HepG2 (cell line): ENCODE measurements at regions not wholly inside any gene's neighbourhood (a gene's known extent, or its start where the extent isn't known, plus 50 kb on each side); places are given as distances from the start of the nearest gene placed in this dataset.

ENCODE experiments used
- BCL6 ChIP-seq: IDR thresholded peaks from 2 replicates; pipeline ENCODE4 v1.6.1; 2016; ENCODE audit warnings: missing genetic modification reagents, missing compliant biosample characterization
- HDAC6 ChIP-seq: fragments of 200-600 bp; sonication (generic); IDR thresholded peaks from 2 replicates; pipeline ENCODE4 v1.7.0; 2017; ENCODE audit warnings: mild to moderate bottlenecking, antibody characterized with exemption, low read length, low read depth
- KDM4B ChIP-seq: sonication (generic); formaldehyde crosslinking; IDR thresholded peaks from 2 replicates; pipeline ENCODE4 v1.4.0; 2020; ENCODE audit warnings: missing genetic modification reagents
- KLF9 ChIP-seq: IDR thresholded peaks from 2 replicates; pipeline ENCODE4 v1.6.1; 2016; ENCODE audit warnings: low read depth
- MIXL1 ChIP-seq: IDR thresholded peaks from 2 replicates; pipeline ENCODE4 v1.6.1; 2016
- PHF5A ChIP-seq: IDR thresholded peaks from one replicate; pipeline ENCODE4 v1.6.1; 2018; ENCODE audit warnings: low read depth, missing genetic modification reagents; ENCODE audit not compliant: unreplicated experiment
- SMAD1 ChIP-seq: sonication (generic); formaldehyde crosslinking; IDR thresholded peaks from 2 replicates; pipeline ENCODE4 v1.4.0; 2020; ENCODE audit warnings: missing genetic modification reagents, low read depth, mild to moderate bottlenecking, borderline replicate concordance
- SMYD3 ChIP-seq: sonication (generic); formaldehyde crosslinking; IDR thresholded peaks from 2 replicates; pipeline ENCODE4 v1.8.1; 2023; ENCODE audit warnings: mild to moderate bottlenecking, missing genetic modification reagents
- SOX6 ChIP-seq, 2 experiments: fragments of 450-650 bp in 1 of 2; sonication (generic) in 1 of 2; formaldehyde crosslinking in 1 of 2; IDR thresholded peaks; 2 replicates each; pipeline versions ENCODE4 v1.4.0 to v1.6.1; 2017 to 2020; ENCODE audit warnings: antibody characterized with exemption in 1 of 2, mild to moderate bottlenecking in 1 of 2, missing genetic modification reagents in 1 of 2
- ZBTB3 ChIP-seq: sonication (generic); formaldehyde crosslinking; IDR thresholded peaks from 2 replicates; pipeline ENCODE4 v1.4.0; 2020; ENCODE audit warnings: low read depth, mild to moderate bottlenecking, moderate library complexity, missing genetic modification reagents, borderline replicate concordance
- ZFP90 ChIP-seq: sonication (generic); formaldehyde crosslinking; IDR thresholded peaks from 2 replicates; pipeline ENCODE4 v1.8.0; 2022; ENCODE audit warnings: missing genetic modification reagents, mild to moderate bottlenecking, inconsistent platforms, borderline replicate concordance
- ZNF343 ChIP-seq: sonication (generic); formaldehyde crosslinking; IDR thresholded peaks from 2 replicates; pipeline ENCODE4 v1.4.0; 2020; ENCODE audit warnings: mild to moderate bottlenecking, missing genetic modification reagents
- ZNF790 ChIP-seq: sonication (generic); formaldehyde crosslinking; IDR thresholded peaks from 2 replicates; pipeline ENCODE4 v1.8.0; 2022; ENCODE audit warnings: missing genetic modification reagents, mild to moderate bottlenecking, borderline replicate concordance
- TF ChIP-seq, protein P1 (sequence below): sonication (generic); formaldehyde crosslinking; IDR thresholded peaks from 2 replicates; pipeline ENCODE4 v1.9.0; 2021; ENCODE audit warnings: mild to moderate bottlenecking, missing genetic modification reagents
- TF ChIP-seq, protein P2 (sequence below): sonication (generic); formaldehyde crosslinking; IDR thresholded peaks from 2 replicates; pipeline ENCODE4 v1.8.1; 2023; ENCODE audit warnings: mild to moderate bottlenecking, missing genetic modification reagents
- TF ChIP-seq, protein P3 (sequence below): sonication (generic); formaldehyde crosslinking; IDR thresholded peaks from 2 replicates; pipeline ENCODE4 v1.9.0; 2022; ENCODE audit warnings: low read depth, missing genetic modification reagents
- TF ChIP-seq, protein P4 (sequence below): sonication (generic); formaldehyde crosslinking; IDR thresholded peaks from 2 replicates; pipeline ENCODE4 v1.5.1; 2020; ENCODE audit warnings: missing genetic modification reagents, mild to moderate bottlenecking, borderline replicate concordance
- TF ChIP-seq, protein P5 (sequence below): sonication (generic); formaldehyde crosslinking; IDR thresholded peaks from 2 replicates; pipeline ENCODE4 v1.4.0; 2020; ENCODE audit warnings: missing genetic modification reagents

DNA sequence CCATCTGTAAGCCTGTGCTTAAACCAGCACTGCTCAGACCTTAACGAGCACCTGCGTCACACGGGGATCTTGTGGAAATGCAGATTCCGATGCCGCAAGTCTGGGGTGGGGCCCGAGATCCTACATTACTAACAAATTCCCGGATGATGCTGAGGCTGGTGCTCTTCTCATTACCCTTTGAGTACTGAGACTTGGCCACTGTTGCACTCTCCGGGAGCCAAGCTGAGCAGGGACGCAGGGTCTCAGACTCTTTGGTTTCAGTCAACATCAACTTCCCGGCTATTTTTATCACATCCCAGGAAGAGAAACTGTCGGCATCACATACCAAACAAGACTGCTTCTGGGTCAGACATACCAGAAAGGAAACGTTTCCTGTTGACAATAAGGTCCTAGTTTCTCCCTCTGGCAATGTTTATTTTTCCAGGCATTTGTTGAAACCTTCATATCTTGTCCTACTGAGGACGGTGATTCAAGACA lies 276.6 kb downstream of the SHQ1 start (continued):
- TF ChIP-seq, protein P1, sequence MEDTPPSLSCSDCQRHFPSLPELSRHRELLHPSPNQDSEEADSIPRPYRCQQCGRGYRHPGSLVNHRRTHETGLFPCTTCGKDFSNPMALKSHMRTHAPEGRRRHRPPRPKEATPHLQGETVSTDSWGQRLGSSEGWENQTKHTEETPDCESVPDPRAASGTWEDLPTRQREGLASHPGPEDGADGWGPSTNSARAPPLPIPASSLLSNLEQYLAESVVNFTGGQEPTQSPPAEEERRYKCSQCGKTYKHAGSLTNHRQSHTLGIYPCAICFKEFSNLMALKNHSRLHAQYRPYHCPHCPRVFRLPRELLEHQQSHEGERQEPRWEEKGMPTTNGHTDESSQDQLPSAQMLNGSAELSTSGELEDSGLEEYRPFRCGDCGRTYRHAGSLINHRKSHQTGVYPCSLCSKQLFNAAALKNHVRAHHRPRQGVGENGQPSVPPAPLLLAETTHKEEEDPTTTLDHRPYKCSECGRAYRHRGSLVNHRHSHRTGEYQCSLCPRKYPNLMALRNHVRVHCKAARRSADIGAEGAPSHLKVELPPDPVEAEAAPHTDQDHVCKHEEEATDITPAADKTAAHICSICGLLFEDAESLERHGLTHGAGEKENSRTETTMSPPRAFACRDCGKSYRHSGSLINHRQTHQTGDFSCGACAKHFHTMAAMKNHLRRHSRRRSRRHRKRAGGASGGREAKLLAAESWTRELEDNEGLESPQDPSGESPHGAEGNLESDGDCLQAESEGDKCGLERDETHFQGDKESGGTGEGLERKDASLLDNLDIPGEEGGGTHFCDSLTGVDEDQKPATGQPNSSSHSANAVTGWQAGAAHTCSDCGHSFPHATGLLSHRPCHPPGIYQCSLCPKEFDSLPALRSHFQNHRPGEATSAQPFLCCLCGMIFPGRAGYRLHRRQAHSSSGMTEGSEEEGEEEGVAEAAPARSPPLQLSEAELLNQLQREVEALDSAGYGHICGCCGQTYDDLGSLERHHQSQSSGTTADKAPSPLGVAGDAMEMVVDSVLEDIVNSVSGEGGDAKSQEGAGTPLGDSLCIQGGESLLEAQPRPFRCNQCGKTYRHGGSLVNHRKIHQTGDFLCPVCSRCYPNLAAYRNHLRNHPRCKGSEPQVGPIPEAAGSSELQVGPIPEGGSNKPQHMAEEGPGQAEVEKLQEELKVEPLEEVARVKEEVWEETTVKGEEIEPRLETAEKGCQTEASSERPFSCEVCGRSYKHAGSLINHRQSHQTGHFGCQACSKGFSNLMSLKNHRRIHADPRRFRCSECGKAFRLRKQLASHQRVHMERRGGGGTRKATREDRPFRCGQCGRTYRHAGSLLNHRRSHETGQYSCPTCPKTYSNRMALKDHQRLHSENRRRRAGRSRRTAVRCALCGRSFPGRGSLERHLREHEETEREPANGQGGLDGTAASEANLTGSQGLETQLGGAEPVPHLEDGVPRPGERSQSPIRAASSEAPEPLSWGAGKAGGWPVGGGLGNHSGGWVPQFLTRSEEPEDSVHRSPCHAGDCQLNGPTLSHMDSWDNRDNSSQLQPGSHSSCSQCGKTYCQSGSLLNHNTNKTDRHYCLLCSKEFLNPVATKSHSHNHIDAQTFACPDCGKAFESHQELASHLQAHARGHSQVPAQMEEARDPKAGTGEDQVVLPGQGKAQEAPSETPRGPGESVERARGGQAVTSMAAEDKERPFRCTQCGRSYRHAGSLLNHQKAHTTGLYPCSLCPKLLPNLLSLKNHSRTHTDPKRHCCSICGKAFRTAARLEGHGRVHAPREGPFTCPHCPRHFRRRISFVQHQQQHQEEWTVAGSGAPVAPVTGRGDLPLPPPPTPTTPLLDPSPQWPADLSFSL (CRISPR knock-in tag): no peak
- TF ChIP-seq SMYD3 (CRISPR knock-in tag) (no peak), BCL6 (CRISPR knock-in tag) (peak; percentile 74), KDM4B (no peak), ZNF790 (no peak), KLF9 (no peak), PHF5A (CRISPR knock-in tag) (no peak), SOX6 (IDR thresholded peaks at IDR 0.05) (no peak), SOX6 (CRISPR knock-in tag; IDR thresholded peaks at IDR 0.05) (peak; percentile 57; the same call in 1 of the 2 replicates), ZFP90 (CRISPR knock-in tag) (no peak; the same call in 1 of the 2 replicates), HDAC6 (no peak), SMAD1 (no peak), ZNF343 (no peak), ZBTB3 (CRISPR knock-in tag) (0 out of 2 replicates have a peak, but pooled peaks have one; percentile 70), MIXL1 (no peak; the same call in 1 of the 2 replicates)
- TF ChIP-seq, protein P2, sequence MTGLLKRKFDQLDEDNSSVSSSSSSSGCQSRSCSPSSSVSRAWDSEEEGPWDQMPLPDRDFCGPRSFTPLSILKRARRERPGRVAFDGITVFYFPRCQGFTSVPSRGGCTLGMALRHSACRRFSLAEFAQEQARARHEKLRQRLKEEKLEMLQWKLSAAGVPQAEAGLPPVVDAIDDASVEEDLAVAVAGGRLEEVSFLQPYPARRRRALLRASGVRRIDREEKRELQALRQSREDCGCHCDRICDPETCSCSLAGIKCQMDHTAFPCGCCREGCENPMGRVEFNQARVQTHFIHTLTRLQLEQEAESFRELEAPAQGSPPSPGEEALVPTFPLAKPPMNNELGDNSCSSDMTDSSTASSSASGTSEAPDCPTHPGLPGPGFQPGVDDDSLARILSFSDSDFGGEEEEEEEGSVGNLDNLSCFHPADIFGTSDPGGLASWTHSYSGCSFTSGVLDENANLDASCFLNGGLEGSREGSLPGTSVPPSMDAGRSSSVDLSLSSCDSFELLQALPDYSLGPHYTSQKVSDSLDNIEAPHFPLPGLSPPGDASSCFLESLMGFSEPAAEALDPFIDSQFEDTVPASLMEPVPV (CRISPR knock-in tag): no peak
- TF ChIP-seq, protein P3, sequence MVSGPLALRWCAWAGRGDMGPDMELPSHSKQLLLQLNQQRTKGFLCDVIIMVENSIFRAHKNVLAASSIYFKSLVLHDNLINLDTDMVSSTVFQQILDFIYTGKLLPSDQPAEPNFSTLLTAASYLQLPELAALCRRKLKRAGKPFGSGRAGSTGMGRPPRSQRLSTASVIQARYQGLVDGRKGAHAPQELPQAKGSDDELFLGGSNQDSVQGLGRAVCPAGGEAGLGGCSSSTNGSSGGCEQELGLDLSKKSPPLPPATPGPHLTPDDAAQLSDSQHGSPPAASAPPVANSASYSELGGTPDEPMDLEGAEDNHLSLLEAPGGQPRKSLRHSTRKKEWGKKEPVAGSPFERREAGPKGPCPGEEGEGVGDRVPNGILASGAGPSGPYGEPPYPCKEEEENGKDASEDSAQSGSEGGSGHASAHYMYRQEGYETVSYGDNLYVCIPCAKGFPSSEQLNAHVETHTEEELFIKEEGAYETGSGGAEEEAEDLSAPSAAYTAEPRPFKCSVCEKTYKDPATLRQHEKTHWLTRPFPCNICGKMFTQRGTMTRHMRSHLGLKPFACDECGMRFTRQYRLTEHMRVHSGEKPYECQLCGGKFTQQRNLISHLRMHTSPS (CRISPR knock-in tag): no peak; the same call in 1 of the 2 replicates
- TF ChIP-seq, protein P4, sequence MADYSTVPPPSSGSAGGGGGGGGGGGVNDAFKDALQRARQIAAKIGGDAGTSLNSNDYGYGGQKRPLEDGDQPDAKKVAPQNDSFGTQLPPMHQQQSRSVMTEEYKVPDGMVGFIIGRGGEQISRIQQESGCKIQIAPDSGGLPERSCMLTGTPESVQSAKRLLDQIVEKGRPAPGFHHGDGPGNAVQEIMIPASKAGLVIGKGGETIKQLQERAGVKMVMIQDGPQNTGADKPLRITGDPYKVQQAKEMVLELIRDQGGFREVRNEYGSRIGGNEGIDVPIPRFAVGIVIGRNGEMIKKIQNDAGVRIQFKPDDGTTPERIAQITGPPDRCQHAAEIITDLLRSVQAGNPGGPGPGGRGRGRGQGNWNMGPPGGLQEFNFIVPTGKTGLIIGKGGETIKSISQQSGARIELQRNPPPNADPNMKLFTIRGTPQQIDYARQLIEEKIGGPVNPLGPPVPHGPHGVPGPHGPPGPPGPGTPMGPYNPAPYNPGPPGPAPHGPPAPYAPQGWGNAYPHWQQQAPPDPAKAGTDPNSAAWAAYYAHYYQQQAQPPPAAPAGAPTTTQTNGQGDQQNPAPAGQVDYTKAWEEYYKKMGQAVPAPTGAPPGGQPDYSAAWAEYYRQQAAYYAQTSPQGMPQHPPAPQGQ (CRISPR knock-in tag): no peak
- TF ChIP-seq, protein P5, sequence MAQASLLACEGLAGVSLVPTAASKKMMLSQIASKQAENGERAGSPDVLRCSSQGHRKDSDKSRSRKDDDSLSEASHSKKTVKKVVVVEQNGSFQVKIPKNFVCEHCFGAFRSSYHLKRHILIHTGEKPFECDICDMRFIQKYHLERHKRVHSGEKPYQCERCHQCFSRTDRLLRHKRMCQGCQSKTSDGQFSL (CRISPR knock-in tag): no peak
